PC-3 (cell line): ENCODE measurements at regions not wholly inside any gene's neighbourhood (a gene's known extent, or its start where the extent isn't known, plus 50 kb on each side); places are given as distances from the start of the nearest gene placed in this dataset.

Experiments
- ATAC-seq: fragments of 200-7000 bp; cut with Tn5 transposase; 2 replicates; pipeline ENCODE4 v1.9.1; 2020; ENCODE audit warnings: mild to moderate bottlenecking, moderate library complexity
- BruUV-seq: library from RNA; stranded (reverse); fragments of 400-500 nt; replicated peaks from 2 replicates; lab custom pipeline; 2021; lab: Mats Ljungman, UMichigan
- CTCF ChIA-PET: fragments of 300-600 bp; sonication (Branson Sonifier 250); formaldehyde crosslinking; loops from one replicate; lab custom pipeline; 2022; ENCODE audit warnings: antibody characterized with exemption; lab: Charles Lee
- POLR2A ChIA-PET: fragments of 300-600 bp; sonication (Branson Sonifier 250); formaldehyde crosslinking; loops from one replicate; lab custom pipeline; 2022; ENCODE audit warnings: antibody characterized with exemption; ENCODE audit not compliant: unreplicated experiment; lab: Charles Lee
- DNase-seq: peaks from one replicate; pipeline ENCODE4 v3.0.0-alpha.2; 2015
- H2AFZ ChIP-seq: fragments of 300-600 bp; sonication (generic); 2 replicates; pipeline ENCODE4 v1.6.0; 2016; ENCODE audit warnings: antibody characterized with exemption, low read length
- H3F3A ChIP-seq: fragments of 300-600 bp; sonication (generic); one replicate; pipeline ENCODE4 v1.6.0; 2017; ENCODE audit warnings: antibody characterized with exemption, low read length, control low read depth, mild to moderate bottlenecking; ENCODE audit not compliant: unreplicated experiment
- H3K27ac ChIP-seq: fragments of 300-600 bp; sonication (generic); 2 replicates; pipeline ENCODE4 v1.5.1; 2016; ENCODE audit warnings: mild to moderate bottlenecking, low read length
- H3K27me3 ChIP-seq: fragments of 300-600 bp; sonication (generic); 2 replicates; pipeline ENCODE4 v1.6.1; 2016; ENCODE audit warnings: low read length, mixed read lengths
- H3K36me3 ChIP-seq: fragments of 300-600 bp; sonication (generic); 2 replicates; pipeline ENCODE4 v1.6.1; 2016; ENCODE audit warnings: low read depth, mixed run types, low read length, mixed read lengths
- H3K4me1 ChIP-seq: fragments of 300-600 bp; sonication (generic); 2 replicates; pipeline ENCODE4 v1.5.1; 2016; ENCODE audit warnings: low read length; ENCODE audit not compliant: insufficient read depth
- H3K4me2 ChIP-seq: fragments of 300-600 bp; sonication (generic); 2 replicates; pipeline ENCODE4 v1.6.0; 2016; ENCODE audit warnings: low read length
- H3K4me3 ChIP-seq: fragments of 300-600 bp; sonication (generic); 2 replicates; pipeline ENCODE4 v1.5.1; 2016; ENCODE audit warnings: mild to moderate bottlenecking, low read length, mixed read lengths
- H3K79me2 ChIP-seq: fragments of 300-600 bp; sonication (generic); 2 replicates; pipeline ENCODE4 v1.6.1; 2017; ENCODE audit warnings: low read length, mixed read lengths
- H3K9ac ChIP-seq: fragments of 300-600 bp; sonication (generic); 2 replicates; pipeline ENCODE4 v1.6.0; 2016; ENCODE audit warnings: mild to moderate bottlenecking, low read length
- H3K9me2 ChIP-seq: fragments of 300-600 bp; sonication (generic); replicated peaks from 2 replicates; pipeline ENCODE4 v1.6.1; 2016; ENCODE audit warnings: mixed run types, low read length, mixed read lengths
- H3K9me3 ChIP-seq: fragments of 300-600 bp; sonication (generic); 2 replicates; pipeline ENCODE4 v1.6.1; 2016; ENCODE audit warnings: low read length, mixed read lengths
- H4K20me1 ChIP-seq: fragments of 300-600 bp; sonication (generic); 2 replicates; pipeline ENCODE4 v1.6.1; 2016; ENCODE audit warnings: low read length, mixed read lengths
- EZH2 ChIP-seq: fragments of 300-600 bp; sonication (generic); IDR thresholded peaks from one replicate; pipeline ENCODE4 v1.6.1; 2017; ENCODE audit warnings: antibody characterized with exemption, mild to moderate bottlenecking, low read length; ENCODE audit not compliant: unreplicated experiment
- EZH2phosphoT487 ChIP-seq: fragments of 300-600 bp; sonication (generic); IDR thresholded peaks from 2 replicates; pipeline ENCODE4 v1.6.1; 2018; ENCODE audit warnings: mild to moderate bottlenecking, antibody characterized with exemption, low read length, borderline replicate concordance
- intact Hi-C: fragments of 100-400 bp; cut with micrococcal nuclease; formaldehyde crosslinking; loops from 2 replicates; pipeline ENCODE4 v1.9.0; 2023
- TF ChIP-seq, protein P1 (sequence below): fragments of 300-600 bp; sonication (generic); conservative IDR thresholded peaks from 2 replicates; pipeline ENCODE4 v1.5.1; 2017; ENCODE audit warnings: antibody characterized with exemption, low read depth, mild to moderate bottlenecking, low read length

DNA sequence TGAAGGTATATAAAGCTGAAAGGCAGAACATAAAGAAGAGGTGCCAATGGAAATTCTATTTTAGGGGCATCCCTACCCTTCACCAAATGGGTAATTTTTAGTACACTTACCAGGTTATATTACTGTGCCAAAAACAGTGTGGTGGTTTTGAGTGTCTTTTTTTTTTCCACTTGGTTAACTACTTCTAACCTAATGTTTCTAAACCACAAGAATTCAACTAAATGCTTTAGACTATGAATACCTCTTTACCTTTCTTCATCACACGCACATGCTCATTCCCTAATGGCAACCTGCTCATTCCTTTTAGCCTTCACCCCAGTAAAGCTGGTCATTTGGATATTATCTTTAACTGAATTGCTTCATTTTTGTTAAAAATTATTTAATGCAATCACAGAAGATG lies 215.6 kb downstream of the PIK3R1 start:
- no TSS peak for BruUV-seq
- Histone ChIP-seq H3K9me2 (no peaks in the 10 kb centered on the region), H3K9me3 (no peaks in the 10 kb centered on the region), H3K27ac (no peak overlapping the region), H3K9ac (no peak overlapping the region), H2AFZ (no peak overlapping the region), H3K27me3 (no peaks in the 10 kb centered on the region), H3K4me1 (peaks cover 8% of the 10 kb centered on the region), H3K79me2 (no peaks in the 10 kb centered on the region), H3K4me3 (no peak overlapping the region), H3K4me2 (no peak overlapping the region), H3K36me3 (no peaks in the 10 kb centered on the region), H3F3A (no peaks in the 10 kb centered on the region), H4K20me1 (no peaks in the 10 kb centered on the region)
- TF ChIP-seq, protein P1, sequence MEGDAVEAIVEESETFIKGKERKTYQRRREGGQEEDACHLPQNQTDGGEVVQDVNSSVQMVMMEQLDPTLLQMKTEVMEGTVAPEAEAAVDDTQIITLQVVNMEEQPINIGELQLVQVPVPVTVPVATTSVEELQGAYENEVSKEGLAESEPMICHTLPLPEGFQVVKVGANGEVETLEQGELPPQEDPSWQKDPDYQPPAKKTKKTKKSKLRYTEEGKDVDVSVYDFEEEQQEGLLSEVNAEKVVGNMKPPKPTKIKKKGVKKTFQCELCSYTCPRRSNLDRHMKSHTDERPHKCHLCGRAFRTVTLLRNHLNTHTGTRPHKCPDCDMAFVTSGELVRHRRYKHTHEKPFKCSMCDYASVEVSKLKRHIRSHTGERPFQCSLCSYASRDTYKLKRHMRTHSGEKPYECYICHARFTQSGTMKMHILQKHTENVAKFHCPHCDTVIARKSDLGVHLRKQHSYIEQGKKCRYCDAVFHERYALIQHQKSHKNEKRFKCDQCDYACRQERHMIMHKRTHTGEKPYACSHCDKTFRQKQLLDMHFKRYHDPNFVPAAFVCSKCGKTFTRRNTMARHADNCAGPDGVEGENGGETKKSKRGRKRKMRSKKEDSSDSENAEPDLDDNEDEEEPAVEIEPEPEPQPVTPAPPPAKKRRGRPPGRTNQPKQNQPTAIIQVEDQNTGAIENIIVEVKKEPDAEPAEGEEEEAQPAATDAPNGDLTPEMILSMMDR: no peak
- no peak for TF ChIP-seq EZH2phosphoT487
- no peak for TF ChIP-seq EZH2
- no peak for ATAC-seq
- intact Hi-C loops: no loop called here
- no peak for DNase-seq
- ChIA-PET POLR2A (no interaction called here), CTCF (no interaction called here)

DNA sequence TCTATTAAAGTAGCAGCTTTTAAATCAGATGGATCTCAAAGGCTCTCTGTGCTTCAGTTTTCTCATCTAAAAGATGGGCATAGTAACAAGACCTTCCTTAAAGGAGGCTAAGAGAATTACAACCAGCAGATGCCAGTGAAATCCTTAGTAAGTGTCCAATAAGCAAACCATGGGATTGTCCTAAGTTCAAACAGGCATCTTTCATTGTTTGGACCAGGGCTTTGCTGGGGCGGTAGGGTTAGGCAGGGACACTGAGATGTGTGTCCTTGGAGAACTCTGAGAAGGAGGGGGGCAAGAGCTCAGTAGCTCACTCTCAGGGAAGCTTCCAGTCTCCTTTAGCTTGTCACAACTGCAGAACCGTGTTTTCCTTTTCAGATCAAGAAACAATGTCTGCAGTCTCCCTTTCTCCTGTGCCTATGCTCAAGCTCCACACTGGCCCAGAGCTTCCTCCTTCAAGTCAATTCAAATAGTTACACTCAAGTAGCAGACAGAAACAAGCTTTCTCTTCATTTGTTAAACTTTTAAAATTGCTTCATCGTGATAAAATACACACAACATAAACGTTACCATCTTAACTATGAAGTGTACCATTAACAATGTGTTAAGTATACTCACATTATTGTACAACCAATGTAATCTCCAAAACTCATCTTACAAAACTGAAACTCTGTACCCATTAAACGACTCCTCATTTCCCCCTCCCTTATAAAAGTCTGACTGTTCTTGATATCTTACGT lies 216.2 kb downstream of the PIK3R1 start:
- no peak overlapping the region for H3K27ac ChIP-seq
- no peaks in the 10 kb centered on the region for H3F3A ChIP-seq
- intact Hi-C loops: no loop called here
- H3K4me3 ChIP-seq: no peak overlapping the region
- DNase-seq (no peak), ATAC-seq (no peak)
- no peak overlapping the region for H2AFZ ChIP-seq
- H3K4me1 ChIP-seq: peaks cover 8% of the 10 kb centered on the region
- no peaks in the 10 kb centered on the region for H3K27me3 ChIP-seq
- H3K79me2 ChIP-seq: no peaks in the 10 kb centered on the region
- no peak overlapping the region for H3K4me2 ChIP-seq
- no peak overlapping the region for H3K9ac ChIP-seq
- BruUV-seq: no TSS peak
- POLR2A ChIA-PET: no interaction called here
- H3K9me2 ChIP-seq: no peaks in the 10 kb centered on the region
- H4K20me1 ChIP-seq: no peaks in the 10 kb centered on the region
- H3K9me3 ChIP-seq: no peaks in the 10 kb centered on the region
- TF ChIP-seq EZH2 (no peak), EZH2phosphoT487 (no peak)
- TF ChIP-seq, protein P1: no peak
- no peaks in the 10 kb centered on the region for H3K36me3 ChIP-seq
- CTCF ChIA-PET: no interaction called here

DNA sequence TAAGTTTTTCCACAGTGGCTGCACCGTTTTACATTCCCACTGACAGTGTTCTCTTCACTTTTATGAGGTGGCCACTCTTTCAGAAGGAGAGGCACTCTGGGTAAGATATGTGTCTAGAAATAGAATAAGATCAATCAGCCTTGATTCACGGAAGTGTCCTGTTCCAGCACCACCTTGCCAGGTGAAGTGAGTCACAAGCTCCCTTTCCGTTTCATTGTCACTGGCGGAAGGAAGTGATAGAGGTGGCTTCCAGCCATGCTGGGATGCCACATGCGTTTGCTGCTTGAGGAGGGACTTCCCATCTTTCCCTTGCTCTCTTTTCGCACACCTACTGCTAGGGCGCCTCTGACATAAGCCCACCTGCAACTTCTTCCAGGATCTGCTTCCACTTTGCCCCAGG lies 217.1 kb downstream of the PIK3R1 start:
- intact Hi-C loops: no loop called here
- ChIA-PET CTCF (no interaction called here), POLR2A (no interaction called here)
- no peak for TF ChIP-seq EZH2
- TF ChIP-seq, protein P1: no peak
- TF ChIP-seq EZH2phosphoT487: no peak
- Histone ChIP-seq H3K9ac (no peak overlapping the region), H3K27ac (no peak overlapping the region), H3K79me2 (no peaks in the 10 kb centered on the region), H3K4me2 (no peak overlapping the region), H3K4me1 (peaks cover 8% of the 10 kb centered on the region), H3K27me3 (no peaks in the 10 kb centered on the region), H3F3A (no peaks in the 10 kb centered on the region), H3K4me3 (no peak overlapping the region), H4K20me1 (no peaks in the 10 kb centered on the region), H3K36me3 (no peaks in the 10 kb centered on the region), H3K9me3 (no peaks in the 10 kb centered on the region), H3K9me2 (no peaks in the 10 kb centered on the region), H2AFZ (no peak overlapping the region)
- ATAC-seq (no peak), DNase-seq (peak; percentile 45)
- no TSS peak for BruUV-seq
